HG02973 (cell line): ENCODE measurements at regions not wholly inside any gene's neighbourhood (a gene's known extent, or its start where the extent isn't known, plus 50 kb on each side); places are given as distances from the start of the nearest gene placed in this dataset.

ENCODE experiments used
- ATAC-seq: cut with Tn5 transposase; IDR thresholded peaks from one replicate; pipeline ENCODE4 v1.9.1; 2021; ENCODE audit warnings: moderate library complexity; ENCODE audit not compliant: unreplicated experiment

GRCh38 chr20:58111310-58112016, 117.0 kb downstream of the ANKRD60 start:
- ATAC-seq: no peak

- no peak for ATAC-seq
Observed at GRCh38 chr20:58109918-58110635, 118.4 kb downstream of the ANKRD60 start.

GRCh38 chr20:58109126-58109880, 119.2 kb downstream of the ANKRD60 start:
- no peak for ATAC-seq

- ATAC-seq: no peak
Observed at GRCh38 chr20:58107533-58107932, 120.9 kb downstream of the ANKRD60 start.

GRCh38 chr20:58106143-58106750, 122.2 kb downstream of the ANKRD60 start:
- no peak for ATAC-seq

- no peak for ATAC-seq
Observed at GRCh38 chr20:58103961-58104360, 124.5 kb downstream of the ANKRD60 start.

- ATAC-seq: no peak
Observed at GRCh38 chr20:58103517-58103904, 124.9 kb downstream of the ANKRD60 start.

- no peak for ATAC-seq
Observed at GRCh38 chr20:58102744-58103516, 125.5 kb downstream of the ANKRD60 start.

- no peak for ATAC-seq
Observed at GRCh38 chr20:58102261-58102660, 126.2 kb downstream of the ANKRD60 start.

- no peak for ATAC-seq
Observed at GRCh38 chr20:58100731-58101356, 127.6 kb downstream of the ANKRD60 start.

GRCh38 chr20:58099956-58100730, 128.3 kb downstream of the ANKRD60 start:
- ATAC-seq: no peak

- ATAC-seq: no peak
Observed at GRCh38 chr20:58099291-58099935, 129.0 kb downstream of the ANKRD60 start.

GRCh38 chr20:58098571-58098970, 129.9 kb downstream of the ANKRD60 start:
- no peak for ATAC-seq

- no peak for ATAC-seq
Observed at GRCh38 chr20:58097943-58098342, 130.5 kb downstream of the ANKRD60 start.

- ATAC-seq: no peak
Observed at GRCh38 chr20:58097429-58097828, 131.0 kb downstream of the ANKRD60 start.

- ATAC-seq: no peak
Observed at GRCh38 chr20:58096880-58097423, 131.5 kb downstream of the ANKRD60 start.

- no peak for ATAC-seq
Observed at GRCh38 chr20:58094698-58095097, 133.8 kb downstream of the ANKRD60 start.

- no peak for ATAC-seq
Observed at GRCh38 chr20:58094160-58094559, 134.3 kb downstream of the ANKRD60 start.

- ATAC-seq: no peak
Observed at GRCh38 chr20:58092871-58093270, 135.6 kb downstream of the ANKRD60 start.
